RWPE2 (cell line): ENCODE measurements at regions not wholly inside any gene's neighbourhood (a gene's known extent, or its start where the extent isn't known, plus 50 kb on each side); places are given as distances from the start of the nearest gene placed in this dataset.

Source experiments
- ATAC-seq: fragments of 200-7000 bp; cut with Tn5 transposase; 3 replicates; pipeline ENCODE4 v1.9.1; 2021; ENCODE audit warnings: low read depth
- DNase-seq: peaks from one replicate; pipeline ENCODE4 v3.0.0-alpha.2; 2020; ENCODE audit warnings: low spot score
- H3K27ac ChIP-seq: fragments of 450-650 bp; 2 replicates; pipeline ENCODE4 v1.5.1; 2017; ENCODE audit warnings: mild to moderate bottlenecking; ENCODE audit not compliant: poor library complexity, severe bottlenecking
- H3K27me3 ChIP-seq: fragments of 250-450 bp; sonication (Bioruptor Pico); 2 replicates; pipeline ENCODE4 v1.5.1; 2021; ENCODE audit warnings: mild to moderate bottlenecking, moderate library complexity; ENCODE audit not compliant: insufficient read depth, poor library complexity, severe bottlenecking
- H3K36me3 ChIP-seq: fragments of 250-450 bp; sonication (Bioruptor Pico); 2 replicates; pipeline ENCODE4 v1.5.1; 2020; ENCODE audit warnings: low read depth, mild to moderate bottlenecking, moderate library complexity
- H3K4me1 ChIP-seq: fragments of 250-450 bp; sonication (Bioruptor Pico); 2 replicates; pipeline ENCODE4 v1.5.1; 2021; ENCODE audit warnings: mild to moderate bottlenecking, moderate library complexity; ENCODE audit not compliant: insufficient read depth, poor library complexity, severe bottlenecking
- H3K4me3 ChIP-seq: fragments of 250-450 bp; sonication (Bioruptor Pico); 2 replicates; pipeline ENCODE4 v1.5.1; 2021; ENCODE audit warnings: mild to moderate bottlenecking, moderate library complexity; ENCODE audit not compliant: severe bottlenecking
- H3K9me3 ChIP-seq: fragments of 250-450 bp; sonication (Bioruptor Pico); 2 replicates; pipeline ENCODE4 v1.5.1; 2021; ENCODE audit warnings: mild to moderate bottlenecking, moderate library complexity; ENCODE audit not compliant: severe bottlenecking
- TF ChIP-seq, protein P1 (sequence below): fragments of 450-650 bp; IDR thresholded peaks from one replicate; pipeline ENCODE4 v1.5.1; 2017; ENCODE audit warnings: mild to moderate bottlenecking, moderate library complexity; ENCODE audit not compliant: poor library complexity, severe bottlenecking

DNA sequence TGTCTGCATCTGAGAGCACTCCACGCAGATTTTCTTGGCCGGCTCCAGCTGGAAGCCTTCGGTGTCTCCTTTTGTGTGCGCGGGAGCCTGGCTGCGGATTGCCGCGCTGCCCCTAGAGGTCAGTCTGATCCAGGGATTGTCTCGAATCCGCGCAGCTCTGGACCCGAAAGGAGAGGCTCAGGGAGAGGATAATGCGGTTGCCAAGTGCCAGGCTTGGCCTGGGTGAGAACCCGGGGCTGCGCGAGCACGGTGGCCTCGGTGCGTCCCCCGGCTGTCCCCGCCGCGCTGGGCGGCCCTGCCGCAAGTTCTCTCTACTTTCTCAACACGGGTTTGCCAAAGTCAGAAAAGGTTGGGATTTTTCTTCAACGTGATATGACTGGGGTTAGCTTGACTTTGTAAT is 140.9 kb downstream of the ADCYAP1R1 start:
- ATAC-seq (peak; percentile 96), DNase-seq (peak; percentile 68)
- TF ChIP-seq, protein P1, sequence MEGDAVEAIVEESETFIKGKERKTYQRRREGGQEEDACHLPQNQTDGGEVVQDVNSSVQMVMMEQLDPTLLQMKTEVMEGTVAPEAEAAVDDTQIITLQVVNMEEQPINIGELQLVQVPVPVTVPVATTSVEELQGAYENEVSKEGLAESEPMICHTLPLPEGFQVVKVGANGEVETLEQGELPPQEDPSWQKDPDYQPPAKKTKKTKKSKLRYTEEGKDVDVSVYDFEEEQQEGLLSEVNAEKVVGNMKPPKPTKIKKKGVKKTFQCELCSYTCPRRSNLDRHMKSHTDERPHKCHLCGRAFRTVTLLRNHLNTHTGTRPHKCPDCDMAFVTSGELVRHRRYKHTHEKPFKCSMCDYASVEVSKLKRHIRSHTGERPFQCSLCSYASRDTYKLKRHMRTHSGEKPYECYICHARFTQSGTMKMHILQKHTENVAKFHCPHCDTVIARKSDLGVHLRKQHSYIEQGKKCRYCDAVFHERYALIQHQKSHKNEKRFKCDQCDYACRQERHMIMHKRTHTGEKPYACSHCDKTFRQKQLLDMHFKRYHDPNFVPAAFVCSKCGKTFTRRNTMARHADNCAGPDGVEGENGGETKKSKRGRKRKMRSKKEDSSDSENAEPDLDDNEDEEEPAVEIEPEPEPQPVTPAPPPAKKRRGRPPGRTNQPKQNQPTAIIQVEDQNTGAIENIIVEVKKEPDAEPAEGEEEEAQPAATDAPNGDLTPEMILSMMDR: peak; percentile 84
- no peak overlapping the region for H3K27ac ChIP-seq
- peaks cover 3% of the 10 kb centered on the region for H3K27me3 ChIP-seq
- no peak overlapping the region for H3K4me3 ChIP-seq
- no peaks in the 10 kb centered on the region for H3K4me1 ChIP-seq
- no peaks in the 10 kb centered on the region for H3K9me3 ChIP-seq
- no peaks in the 10 kb centered on the region for H3K36me3 ChIP-seq

DNA sequence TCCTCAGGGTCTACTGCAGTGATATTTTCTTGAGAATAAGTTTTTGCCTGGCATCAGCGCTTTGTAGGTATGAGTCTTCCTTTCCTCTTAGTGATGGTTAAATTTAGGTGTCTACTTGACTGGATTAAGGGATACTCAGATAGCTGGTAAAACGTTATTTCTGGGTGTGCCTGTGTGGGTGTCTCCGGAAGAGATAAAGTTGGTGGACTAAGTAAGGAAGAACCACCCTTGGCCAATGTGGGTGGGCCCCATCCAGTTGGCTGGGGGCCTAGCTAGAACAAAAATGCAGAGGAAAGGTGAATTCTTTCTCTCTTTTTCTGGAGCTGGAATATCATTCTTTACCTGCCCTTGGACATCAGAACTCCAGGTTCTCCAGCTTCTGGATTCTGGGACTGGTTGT is 138.8 kb downstream of the ADCYAP1R1 start:
- H3K27me3 ChIP-seq: peaks cover 3% of the 10 kb centered on the region
- H3K4me3 ChIP-seq: no peak overlapping the region
- H3K27ac ChIP-seq: no peak overlapping the region
- no peaks in the 10 kb centered on the region for H3K36me3 ChIP-seq
- TF ChIP-seq, protein P1: no peak
- ATAC-seq: no peak
- no peak for DNase-seq
- no peaks in the 10 kb centered on the region for H3K4me1 ChIP-seq
- no peaks in the 10 kb centered on the region for H3K9me3 ChIP-seq

DNA sequence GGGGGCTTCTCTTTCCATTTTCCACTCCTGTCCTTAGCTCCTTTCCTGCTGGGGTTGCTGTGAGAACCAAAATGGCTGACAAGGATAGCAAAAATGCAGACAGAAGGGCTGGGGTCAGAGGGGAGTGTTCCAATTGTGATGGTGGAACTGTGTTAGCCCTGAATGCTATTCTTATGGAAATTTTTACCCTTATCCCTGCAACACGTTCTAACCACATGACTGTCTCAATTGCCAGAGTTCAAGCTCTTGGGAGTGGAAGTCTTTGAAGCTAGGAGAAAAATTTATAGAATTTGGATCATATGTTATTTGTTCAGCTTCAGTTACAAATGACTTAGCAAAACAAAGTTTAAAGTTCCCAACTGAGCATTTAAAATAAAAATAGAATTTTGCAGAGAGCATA is 134.1 kb downstream of the ADCYAP1R1 start:
- Histone ChIP-seq H3K4me1 (no peaks in the 10 kb centered on the region), H3K9me3 (no peaks in the 10 kb centered on the region), H3K27me3 (no peaks in the 10 kb centered on the region), H3K36me3 (no peaks in the 10 kb centered on the region), H3K27ac (no peak overlapping the region), H3K4me3 (no peak overlapping the region)
- ATAC-seq (no peak), DNase-seq (no peak)
- TF ChIP-seq, protein P1: no peak

DNA sequence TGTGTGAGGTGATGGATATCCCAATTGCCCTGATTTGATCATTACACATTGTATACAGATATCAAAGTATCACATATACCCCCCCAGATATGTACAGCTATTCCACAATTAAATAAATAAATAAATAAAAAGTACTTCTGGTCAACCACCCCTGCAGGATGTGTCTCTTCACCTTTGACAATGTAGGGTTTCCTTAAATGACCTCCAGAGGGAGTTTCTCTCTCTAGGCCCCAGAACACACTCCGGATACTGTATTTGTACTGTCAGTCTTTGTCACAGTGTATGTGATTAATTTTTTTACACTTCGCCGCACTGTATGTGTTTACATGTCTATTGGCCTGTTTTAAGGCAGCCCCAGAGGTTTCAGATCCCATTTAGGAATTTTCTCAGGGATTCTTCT is 123.6 kb downstream of the ADCYAP1R1 start:
- TF ChIP-seq, protein P1: peak; percentile 36
- DNase-seq: no peak
- Histone ChIP-seq H3K27me3 (no peaks in the 10 kb centered on the region), H3K9me3 (no peaks in the 10 kb centered on the region), H3K4me3 (no peak overlapping the region), H3K36me3 (no peaks in the 10 kb centered on the region), H3K27ac (no peak overlapping the region), H3K4me1 (no peaks in the 10 kb centered on the region)
- no peak for ATAC-seq

DNA sequence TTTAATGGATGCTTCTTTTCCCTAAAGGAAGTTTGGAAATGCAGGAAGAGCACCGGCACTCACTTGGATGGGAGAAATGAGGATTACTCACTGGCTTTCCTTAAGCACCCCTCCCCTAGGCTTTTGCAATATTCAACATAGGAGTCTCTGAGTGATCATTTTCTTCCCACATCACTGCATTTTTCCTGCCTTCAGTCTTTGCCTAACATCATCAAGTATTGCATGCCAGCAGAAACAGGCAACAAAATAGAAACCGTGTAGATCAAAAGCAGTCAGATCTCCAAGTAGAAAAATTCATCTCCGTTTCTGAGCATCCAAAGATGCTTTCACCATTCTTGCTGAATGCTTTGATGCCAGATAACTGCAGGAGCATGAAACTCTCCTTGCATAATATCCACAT is 119.9 kb downstream of the ADCYAP1R1 start:
- Histone ChIP-seq H3K27ac (no peak overlapping the region), H3K36me3 (no peaks in the 10 kb centered on the region), H3K4me1 (no peaks in the 10 kb centered on the region), H3K9me3 (no peaks in the 10 kb centered on the region), H3K27me3 (no peaks in the 10 kb centered on the region), H3K4me3 (no peak overlapping the region)
- TF ChIP-seq, protein P1: no peak
- no peak for ATAC-seq
- DNase-seq: no peak
